ENCODE measurements at regions not wholly inside any gene's neighbourhood (a gene's known extent, or its start where the extent isn't known, plus 50 kb on each side); places are given as distances from the start of the nearest gene placed in this dataset.

DNA sequence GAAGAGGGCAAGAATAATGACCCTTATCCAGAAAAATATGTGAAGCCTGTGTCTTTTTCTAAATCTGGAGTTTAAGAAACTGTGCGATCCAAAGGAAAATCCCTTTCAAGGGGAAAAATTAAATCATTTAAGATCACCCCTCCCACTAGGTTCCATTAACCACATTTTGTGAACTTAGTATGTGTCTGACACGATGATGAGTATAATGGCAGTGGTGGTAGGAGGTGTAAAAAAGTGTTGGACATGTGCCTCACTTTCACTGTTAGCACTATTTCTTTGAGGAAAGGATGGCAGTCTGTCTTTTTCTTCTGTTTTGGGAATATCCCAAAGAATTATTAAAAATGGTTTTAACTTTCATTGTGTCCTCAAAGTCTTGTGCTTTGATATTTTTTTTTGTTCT lies 392.3 kb upstream of the CITED2 start:
- TF ChIP-seq, protein P1, sequence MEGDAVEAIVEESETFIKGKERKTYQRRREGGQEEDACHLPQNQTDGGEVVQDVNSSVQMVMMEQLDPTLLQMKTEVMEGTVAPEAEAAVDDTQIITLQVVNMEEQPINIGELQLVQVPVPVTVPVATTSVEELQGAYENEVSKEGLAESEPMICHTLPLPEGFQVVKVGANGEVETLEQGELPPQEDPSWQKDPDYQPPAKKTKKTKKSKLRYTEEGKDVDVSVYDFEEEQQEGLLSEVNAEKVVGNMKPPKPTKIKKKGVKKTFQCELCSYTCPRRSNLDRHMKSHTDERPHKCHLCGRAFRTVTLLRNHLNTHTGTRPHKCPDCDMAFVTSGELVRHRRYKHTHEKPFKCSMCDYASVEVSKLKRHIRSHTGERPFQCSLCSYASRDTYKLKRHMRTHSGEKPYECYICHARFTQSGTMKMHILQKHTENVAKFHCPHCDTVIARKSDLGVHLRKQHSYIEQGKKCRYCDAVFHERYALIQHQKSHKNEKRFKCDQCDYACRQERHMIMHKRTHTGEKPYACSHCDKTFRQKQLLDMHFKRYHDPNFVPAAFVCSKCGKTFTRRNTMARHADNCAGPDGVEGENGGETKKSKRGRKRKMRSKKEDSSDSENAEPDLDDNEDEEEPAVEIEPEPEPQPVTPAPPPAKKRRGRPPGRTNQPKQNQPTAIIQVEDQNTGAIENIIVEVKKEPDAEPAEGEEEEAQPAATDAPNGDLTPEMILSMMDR (IDR thresholded peaks at IDR 0.05; ENCODE audit: insufficient read depth, low read length, poor library complexity, severe bottlenecking), result no peak
- TF ChIP-seq EZH2phosphoT487 (conservative IDR thresholded peaks at IDR 0.05; ENCODE audit: low read length), result no peak
